ENCODE measurements at regions not wholly inside any gene's neighbourhood (a gene's known extent, or its start where the extent isn't known, plus 50 kb on each side); places are given as distances from the start of the nearest gene placed in this dataset.

GRCh38 chr4:125992891-125993290, 678.1 kb downstream of the FAT4 start:
- TF ChIP-seq CTCF (CRISPR knock-in tag; IDR thresholded peaks at IDR 0.05) (no peak), CBX2 (IDR thresholded peaks at IDR 0.05; ENCODE audit: low read depth, low read length) (no peak), CBX2 (CRISPR knock-in tag; IDR thresholded peaks at IDR 0.05; ENCODE audit: low read depth) (no peak)
